ENCODE measurements at regions not wholly inside any gene's neighbourhood (a gene's known extent, or its start where the extent isn't known, plus 50 kb on each side); places are given as distances from the start of the nearest gene placed in this dataset.
A peak's percentile ranks its signal among the peaks of the same experiment; 100 is the strongest.

DNA sequence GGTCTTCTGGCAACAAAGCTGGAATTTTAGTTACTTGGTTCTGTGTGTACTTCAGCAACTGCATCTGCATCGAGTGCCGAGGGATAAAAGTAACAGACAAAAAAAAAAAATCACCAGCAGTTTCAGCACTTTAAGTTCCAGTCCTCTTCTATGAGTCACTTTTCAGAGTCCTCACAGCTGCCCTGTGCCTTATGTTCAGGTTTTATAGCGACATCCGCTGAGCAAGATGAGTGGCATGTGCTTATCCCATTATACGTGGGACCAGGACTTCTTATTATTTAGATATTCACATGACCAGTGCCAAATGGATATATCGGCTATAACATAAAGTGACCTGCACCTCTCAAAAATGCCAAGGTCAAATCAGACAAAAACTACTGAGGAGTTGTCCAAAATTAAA is 242.9 kb downstream of the FOXA2 start:
- Histone ChIP-seq H3K4me3 (ENCODE audit: low read depth, low read length) (no peak overlapping the region), H2AFZ (no peak overlapping the region), H3K4me2 (ENCODE audit: low read length) (no peak overlapping the region), H3K4me1 (no peaks in the 10 kb centered on the region), H3K27me3 (ENCODE audit: control insufficient read depth, insufficient read depth, low read length) (no peaks in the 10 kb centered on the region), H3K27ac (no peak overlapping the region), H3K9me3 (ENCODE audit: control insufficient read depth, low read length) (no peaks in the 10 kb centered on the region), H3K36me3 (ENCODE audit: control insufficient read depth, insufficient read depth, low read length) (no peaks in the 10 kb centered on the region), H3K9ac (no peak overlapping the region), H3K79me2 (no peaks in the 10 kb centered on the region)
- TF ChIP-seq, protein P1, sequence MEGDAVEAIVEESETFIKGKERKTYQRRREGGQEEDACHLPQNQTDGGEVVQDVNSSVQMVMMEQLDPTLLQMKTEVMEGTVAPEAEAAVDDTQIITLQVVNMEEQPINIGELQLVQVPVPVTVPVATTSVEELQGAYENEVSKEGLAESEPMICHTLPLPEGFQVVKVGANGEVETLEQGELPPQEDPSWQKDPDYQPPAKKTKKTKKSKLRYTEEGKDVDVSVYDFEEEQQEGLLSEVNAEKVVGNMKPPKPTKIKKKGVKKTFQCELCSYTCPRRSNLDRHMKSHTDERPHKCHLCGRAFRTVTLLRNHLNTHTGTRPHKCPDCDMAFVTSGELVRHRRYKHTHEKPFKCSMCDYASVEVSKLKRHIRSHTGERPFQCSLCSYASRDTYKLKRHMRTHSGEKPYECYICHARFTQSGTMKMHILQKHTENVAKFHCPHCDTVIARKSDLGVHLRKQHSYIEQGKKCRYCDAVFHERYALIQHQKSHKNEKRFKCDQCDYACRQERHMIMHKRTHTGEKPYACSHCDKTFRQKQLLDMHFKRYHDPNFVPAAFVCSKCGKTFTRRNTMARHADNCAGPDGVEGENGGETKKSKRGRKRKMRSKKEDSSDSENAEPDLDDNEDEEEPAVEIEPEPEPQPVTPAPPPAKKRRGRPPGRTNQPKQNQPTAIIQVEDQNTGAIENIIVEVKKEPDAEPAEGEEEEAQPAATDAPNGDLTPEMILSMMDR (IDR thresholded peaks at IDR 0.05) = no peak

DNA sequence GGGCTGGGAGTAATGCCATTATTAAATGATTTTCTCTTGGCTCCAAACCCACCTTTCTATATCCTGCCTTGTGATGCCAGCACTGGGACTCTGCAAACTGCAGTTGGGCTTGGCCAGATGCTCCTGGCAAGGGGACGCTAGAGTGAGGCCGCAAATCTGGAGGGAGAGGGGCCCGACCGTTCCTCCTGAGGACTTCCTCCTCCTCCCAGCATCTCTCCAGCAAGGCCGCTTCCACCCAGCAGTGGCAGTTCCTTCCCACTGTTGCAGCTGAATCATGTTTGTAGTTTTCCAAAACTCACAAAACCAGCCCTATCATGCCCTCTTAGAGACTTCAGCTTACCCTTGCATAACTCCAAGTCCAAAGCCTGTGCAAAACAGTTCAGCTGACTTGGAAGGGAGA is 244.4 kb downstream of the FOXA2 start:
- no peaks in the 10 kb centered on the region for H3K79me2 ChIP-seq

DNA sequence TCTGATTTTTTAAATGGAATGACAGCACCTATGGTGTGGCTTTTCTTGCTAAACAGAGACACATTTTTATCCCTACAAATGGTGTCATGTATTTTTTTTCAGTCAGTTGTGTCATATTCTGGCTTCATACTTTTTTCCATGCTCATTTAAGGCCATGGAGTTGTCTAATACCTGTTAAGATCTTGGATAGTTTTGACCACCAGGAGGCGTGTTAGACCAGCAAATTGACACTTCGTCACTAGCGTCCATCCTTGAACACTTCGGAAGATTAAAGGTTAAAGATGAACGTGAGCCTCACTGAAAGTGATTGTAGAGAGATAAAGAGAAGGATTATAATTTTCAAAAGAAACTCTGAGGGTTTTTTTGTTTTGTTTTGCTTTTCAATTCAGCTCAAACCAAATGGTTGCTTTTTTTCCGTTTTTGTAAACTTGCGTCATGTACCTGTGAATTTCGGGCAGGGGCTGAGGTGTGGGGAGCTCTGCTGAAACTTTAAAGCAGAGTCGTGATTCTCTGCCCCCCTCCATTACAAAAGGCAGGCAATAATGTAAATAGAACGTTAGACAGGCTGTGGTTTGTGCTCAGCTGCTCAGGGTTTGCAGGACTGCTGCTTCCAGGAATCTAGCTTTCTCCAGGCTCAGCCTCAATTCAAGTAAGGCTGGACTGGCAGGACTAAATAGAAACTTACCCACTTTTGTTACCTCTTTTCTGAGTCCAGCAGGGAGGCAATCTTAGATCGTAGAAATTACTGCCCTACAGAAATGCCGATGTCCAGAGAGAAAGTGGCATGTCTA is 245.1 kb downstream of the FOXA2 start:
- H3K4me1 ChIP-seq = no peaks in the 10 kb centered on the region
- no peak overlapping the region for H3K27ac ChIP-seq
- H3K27me3 ChIP-seq (ENCODE audit: control insufficient read depth, insufficient read depth, low read length) = no peaks in the 10 kb centered on the region
- no peak overlapping the region for H3K9ac ChIP-seq
- no peak overlapping the region for H3K4me2 ChIP-seq (ENCODE audit: low read length)
- no peaks in the 10 kb centered on the region for H3K79me2 ChIP-seq
- H3K36me3 ChIP-seq (ENCODE audit: control insufficient read depth, insufficient read depth, low read length) = no peaks in the 10 kb centered on the region
- no peaks in the 10 kb centered on the region for H3K9me3 ChIP-seq (ENCODE audit: control insufficient read depth, low read length)
- H2AFZ ChIP-seq = peak overlapping the region; percentile 65
- no peak overlapping the region for H3K4me3 ChIP-seq (ENCODE audit: low read depth, low read length)
- TF ChIP-seq, protein P1 (IDR thresholded peaks at IDR 0.05) = peak; percentile 74

More for the DNA sequence above, 244.4 kb downstream of the FOXA2 start:
- Histone ChIP-seq H3K9me3 (ENCODE audit: control insufficient read depth, low read length) (no peaks in the 10 kb centered on the region), H3K36me3 (ENCODE audit: control insufficient read depth, insufficient read depth, low read length) (no peaks in the 10 kb centered on the region), H3K4me1 (no peaks in the 10 kb centered on the region), H3K4me2 (ENCODE audit: low read length) (no peak overlapping the region), H3K4me3 (ENCODE audit: low read depth, low read length) (no peak overlapping the region), H3K27ac (no peak overlapping the region), H2AFZ (no peak overlapping the region), H3K9ac (no peak overlapping the region), H3K27me3 (ENCODE audit: control insufficient read depth, insufficient read depth, low read length) (no peaks in the 10 kb centered on the region)
- TF ChIP-seq, protein P1 (IDR thresholded peaks at IDR 0.05) = no peak

DNA sequence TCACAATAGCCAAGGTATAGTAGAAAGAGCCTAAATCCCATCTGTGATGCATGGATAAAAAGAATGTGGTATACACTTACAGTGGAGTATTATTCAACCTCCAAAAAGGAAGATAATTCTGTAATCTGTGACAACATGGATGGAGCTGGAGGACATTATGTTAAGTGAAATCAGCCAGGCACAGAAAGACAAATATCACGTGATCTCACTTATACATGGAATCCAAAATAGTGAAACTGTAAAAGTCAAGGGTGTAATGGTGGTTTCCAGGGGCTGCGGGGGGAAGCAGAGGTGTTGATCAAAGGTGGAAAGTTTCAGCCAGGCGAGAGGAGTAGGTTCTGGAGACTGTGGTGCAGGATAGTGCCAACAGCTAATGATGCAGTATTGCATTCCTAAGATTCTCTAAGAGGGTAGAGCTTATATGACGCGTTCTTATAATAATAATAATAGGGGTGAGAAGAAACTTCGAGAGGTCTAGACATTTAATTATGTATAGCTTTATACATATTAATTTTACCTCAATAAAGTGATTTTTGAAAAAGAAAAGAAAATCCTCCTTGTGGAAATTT is 246.1 kb downstream of the FOXA2 start:
- Histone ChIP-seq H3K27ac (no peak overlapping the region), H3K9ac (no peak overlapping the region), H3K4me2 (ENCODE audit: low read length) (no peak overlapping the region), H3K27me3 (ENCODE audit: control insufficient read depth, insufficient read depth, low read length) (no peaks in the 10 kb centered on the region), H3K79me2 (no peaks in the 10 kb centered on the region), H2AFZ (no peak overlapping the region), H3K4me3 (ENCODE audit: low read depth, low read length) (no peak overlapping the region), H3K36me3 (ENCODE audit: control insufficient read depth, insufficient read depth, low read length) (no peaks in the 10 kb centered on the region), H3K9me3 (ENCODE audit: control insufficient read depth, low read length) (no peaks in the 10 kb centered on the region), H3K4me1 (no peaks in the 10 kb centered on the region)
- TF ChIP-seq, protein P1 (IDR thresholded peaks at IDR 0.05) = no peak

Data from parathyroid adenoma (tissue), 2 donors.